NB4 (cell line): ENCODE measurements at regions not wholly inside any gene's neighbourhood (a gene's known extent, or its start where the extent isn't known, plus 50 kb on each side); places are given as distances from the start of the nearest gene placed in this dataset.

ENCODE experiments used
- POLR2A ChIP-seq: IDR thresholded peaks from 2 replicates; pipeline ENCODE4 v1.6.1; 2011; ENCODE audit warnings: mild to moderate bottlenecking; ENCODE audit not compliant: insufficient read length; ENCODE audit errors: extremely low read depth
- TF ChIP-seq, protein P1 (sequence below): IDR thresholded peaks from one replicate; pipeline ENCODE4 v1.5.1; 2012; ENCODE audit warnings: low read depth, low read length

DNA sequence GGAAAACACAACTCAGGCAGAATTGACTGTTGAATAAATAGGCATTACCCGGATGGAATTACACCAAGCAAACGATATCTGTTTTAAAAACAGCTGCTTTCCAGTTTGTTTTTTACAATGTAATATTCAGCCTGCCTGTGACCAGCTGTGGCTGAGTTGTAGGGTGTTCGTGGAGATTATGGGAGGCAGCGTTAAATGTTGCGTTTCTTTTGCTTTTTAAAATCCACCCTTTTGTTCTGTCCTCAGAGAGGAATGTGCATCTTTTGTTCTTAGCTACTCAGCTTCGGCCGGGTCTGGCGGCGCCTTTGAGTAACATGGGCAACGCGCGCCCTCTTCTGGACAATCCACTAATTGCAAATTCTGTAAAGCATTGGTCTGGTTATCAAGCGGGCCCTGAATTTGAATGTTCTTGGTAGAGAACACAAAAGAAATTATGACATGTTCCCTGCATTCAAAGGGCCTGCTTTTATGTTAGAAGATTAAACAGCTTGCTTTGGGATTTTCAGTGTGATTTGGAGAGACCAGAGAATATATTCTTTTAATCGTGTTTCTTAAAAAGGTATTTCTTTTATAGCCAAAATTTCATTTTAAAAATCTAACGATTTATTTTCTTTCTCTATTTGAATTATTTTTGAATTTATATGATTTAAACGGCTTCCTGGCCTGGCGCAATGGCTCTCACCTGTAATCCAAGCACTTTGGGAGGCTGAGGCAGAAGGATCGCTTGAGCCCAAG lies 76.3 kb upstream of the TRIM2 start:
- TF ChIP-seq, protein P1, sequence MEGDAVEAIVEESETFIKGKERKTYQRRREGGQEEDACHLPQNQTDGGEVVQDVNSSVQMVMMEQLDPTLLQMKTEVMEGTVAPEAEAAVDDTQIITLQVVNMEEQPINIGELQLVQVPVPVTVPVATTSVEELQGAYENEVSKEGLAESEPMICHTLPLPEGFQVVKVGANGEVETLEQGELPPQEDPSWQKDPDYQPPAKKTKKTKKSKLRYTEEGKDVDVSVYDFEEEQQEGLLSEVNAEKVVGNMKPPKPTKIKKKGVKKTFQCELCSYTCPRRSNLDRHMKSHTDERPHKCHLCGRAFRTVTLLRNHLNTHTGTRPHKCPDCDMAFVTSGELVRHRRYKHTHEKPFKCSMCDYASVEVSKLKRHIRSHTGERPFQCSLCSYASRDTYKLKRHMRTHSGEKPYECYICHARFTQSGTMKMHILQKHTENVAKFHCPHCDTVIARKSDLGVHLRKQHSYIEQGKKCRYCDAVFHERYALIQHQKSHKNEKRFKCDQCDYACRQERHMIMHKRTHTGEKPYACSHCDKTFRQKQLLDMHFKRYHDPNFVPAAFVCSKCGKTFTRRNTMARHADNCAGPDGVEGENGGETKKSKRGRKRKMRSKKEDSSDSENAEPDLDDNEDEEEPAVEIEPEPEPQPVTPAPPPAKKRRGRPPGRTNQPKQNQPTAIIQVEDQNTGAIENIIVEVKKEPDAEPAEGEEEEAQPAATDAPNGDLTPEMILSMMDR, result peak; percentile 59
- TF ChIP-seq POLR2A, result no peak
